Uterus (tissue), 2 donors: ENCODE measurements at regions not wholly inside any gene's neighbourhood (a gene's known extent, or its start where the extent isn't known, plus 50 kb on each side); places are given as distances from the start of the nearest gene placed in this dataset.

Source experiments
- POLR2A ChIP-seq, 2 donors: fragments of 450-650 bp; IDR thresholded peaks; one replicate each; pipeline ENCODE4 v1.6.1; 2016; ENCODE audit warnings: antibody characterized with exemption in 2 of 2, mild to moderate bottlenecking in 1 of 2, moderate library complexity in 1 of 2
- TF ChIP-seq, protein P1 (sequence below), 4 experiments: fragments of 200-600 bp in 2 of 4; fragments of 450-650 bp in 2 of 4; sonication (generic) in 2 of 4; IDR thresholded peaks; one replicate each; pipeline ENCODE4 v1.5.1; 2016 to 2019; ENCODE audit warnings: antibody characterized with exemption in 4 of 4, mild to moderate bottlenecking in 2 of 4, moderate library complexity in 1 of 4

DNA sequence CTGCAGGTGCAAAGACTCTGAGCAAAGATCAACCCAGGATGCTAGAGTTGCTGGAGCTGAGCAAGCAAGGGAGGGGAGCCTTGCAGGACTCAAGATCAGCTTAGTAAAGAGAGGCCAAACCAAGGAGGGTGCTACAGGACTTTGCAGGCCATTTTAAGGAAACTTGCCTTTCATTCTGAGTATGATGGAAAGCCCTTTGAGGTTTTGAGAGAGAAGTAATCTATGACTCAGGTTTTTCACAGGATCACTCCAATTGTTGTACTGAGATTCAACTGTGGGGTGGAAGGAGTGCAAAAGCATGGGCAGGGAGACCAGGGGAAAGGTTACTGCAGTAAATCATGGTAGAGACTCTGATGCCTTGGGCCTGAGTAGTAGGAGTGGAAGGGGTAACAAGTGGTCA lies 260.4 kb upstream of the GPR149 start:
- TF ChIP-seq, protein P1, sequence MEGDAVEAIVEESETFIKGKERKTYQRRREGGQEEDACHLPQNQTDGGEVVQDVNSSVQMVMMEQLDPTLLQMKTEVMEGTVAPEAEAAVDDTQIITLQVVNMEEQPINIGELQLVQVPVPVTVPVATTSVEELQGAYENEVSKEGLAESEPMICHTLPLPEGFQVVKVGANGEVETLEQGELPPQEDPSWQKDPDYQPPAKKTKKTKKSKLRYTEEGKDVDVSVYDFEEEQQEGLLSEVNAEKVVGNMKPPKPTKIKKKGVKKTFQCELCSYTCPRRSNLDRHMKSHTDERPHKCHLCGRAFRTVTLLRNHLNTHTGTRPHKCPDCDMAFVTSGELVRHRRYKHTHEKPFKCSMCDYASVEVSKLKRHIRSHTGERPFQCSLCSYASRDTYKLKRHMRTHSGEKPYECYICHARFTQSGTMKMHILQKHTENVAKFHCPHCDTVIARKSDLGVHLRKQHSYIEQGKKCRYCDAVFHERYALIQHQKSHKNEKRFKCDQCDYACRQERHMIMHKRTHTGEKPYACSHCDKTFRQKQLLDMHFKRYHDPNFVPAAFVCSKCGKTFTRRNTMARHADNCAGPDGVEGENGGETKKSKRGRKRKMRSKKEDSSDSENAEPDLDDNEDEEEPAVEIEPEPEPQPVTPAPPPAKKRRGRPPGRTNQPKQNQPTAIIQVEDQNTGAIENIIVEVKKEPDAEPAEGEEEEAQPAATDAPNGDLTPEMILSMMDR (IDR thresholded peaks at IDR 0.05), result no peak
- TF ChIP-seq POLR2A (IDR thresholded peaks at IDR 0.05), result no peak
